ENCODE measurements at regions not wholly inside any gene's neighbourhood (a gene's known extent, or its start where the extent isn't known, plus 50 kb on each side); places are given as distances from the start of the nearest gene placed in this dataset.

- no peak for TF ChIP-seq CTCF (conservative IDR thresholded peaks at IDR 0.05; ENCODE audit: low read depth, low read length)
- TF ChIP-seq EZH2 (IDR thresholded peaks at IDR 0.05; ENCODE audit: low read length, unreplicated experiment), result no peak
- no peak for TF ChIP-seq EZH2phosphoT487 (IDR thresholded peaks at IDR 0.05; ENCODE audit: borderline replicate concordance, low read length)
Observed at GRCh38 chr7:68642727-68643126, 955.5 kb upstream of the AUTS2 start.
